EH (cell line): ENCODE measurements at regions not wholly inside any gene's neighbourhood (a gene's known extent, or its start where the extent isn't known, plus 50 kb on each side); places are given as distances from the start of the nearest gene placed in this dataset.

Source experiments
- DNase-seq: peaks from one replicate; pipeline ENCODE4 v3.0.0-alpha.2; 2015; ENCODE audit warnings: low read depth

DNA sequence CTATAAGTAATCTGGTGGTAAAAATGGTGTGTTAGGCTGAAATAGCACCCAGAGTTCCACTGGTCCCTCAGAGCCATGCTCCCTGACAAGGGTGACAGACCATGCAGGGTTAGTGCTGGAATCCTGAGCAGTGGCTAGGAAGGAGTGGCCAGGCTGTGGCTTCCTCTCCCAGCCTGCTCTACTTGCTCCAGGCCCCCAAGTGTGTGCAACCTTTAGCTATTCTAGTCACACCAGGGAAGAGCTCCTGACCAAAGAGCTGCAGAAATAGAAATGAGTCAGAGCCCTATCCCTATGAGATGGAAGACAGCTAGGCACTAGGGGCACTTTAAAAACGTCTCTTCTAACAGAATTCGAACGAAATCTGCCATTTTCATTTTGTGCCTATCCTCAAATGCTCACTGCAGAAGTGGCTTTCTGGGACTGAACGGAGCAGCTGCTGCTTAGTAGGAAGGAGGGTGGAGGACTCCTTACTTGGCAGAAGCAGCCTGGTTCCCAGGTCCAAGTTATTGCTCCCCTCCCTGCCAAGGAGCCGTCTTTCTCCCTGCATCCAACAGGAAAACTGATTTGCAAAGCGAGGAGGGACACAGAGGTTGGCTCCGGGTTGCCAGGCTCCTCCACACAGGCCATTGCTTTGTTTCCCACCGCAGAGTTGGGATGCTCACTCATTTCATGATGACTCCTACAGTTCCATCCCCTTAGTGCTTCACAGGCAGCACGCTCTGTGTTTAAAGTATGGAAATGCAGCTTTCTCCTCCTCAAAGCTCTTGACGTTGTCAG, 754.5 kb downstream of the C6orf118 start:
- DNase-seq, result no peak

GRCh38 chr6:164554226-164554625, 755.2 kb downstream of the C6orf118 start:
- no peak for DNase-seq

GRCh38 chr6:164551706-164552105, 757.7 kb downstream of the C6orf118 start:
- DNase-seq, result no peak

DNA sequence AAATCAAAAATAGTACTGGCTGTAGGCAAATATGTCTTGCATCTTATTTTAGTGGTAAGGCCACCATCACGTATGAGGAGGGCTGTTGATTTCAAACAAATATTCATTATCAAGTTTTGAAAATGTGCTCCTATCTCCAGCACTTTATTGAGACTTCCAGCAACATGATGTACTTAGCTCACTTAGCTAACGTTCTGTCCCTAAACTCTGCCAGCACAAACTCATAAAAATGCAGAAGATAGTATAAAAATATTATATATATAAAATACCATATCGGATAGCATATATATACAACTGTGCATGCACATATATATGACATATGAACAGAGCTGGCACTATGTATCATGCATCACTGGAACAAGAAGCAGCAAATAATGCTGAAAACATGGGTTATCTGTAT, 762.3 kb downstream of the C6orf118 start:
- no peak for DNase-seq

- DNase-seq, result no peak
Measured at GRCh38 chr6:164546263-164546662, 763.1 kb downstream of the C6orf118 start.

DNA sequence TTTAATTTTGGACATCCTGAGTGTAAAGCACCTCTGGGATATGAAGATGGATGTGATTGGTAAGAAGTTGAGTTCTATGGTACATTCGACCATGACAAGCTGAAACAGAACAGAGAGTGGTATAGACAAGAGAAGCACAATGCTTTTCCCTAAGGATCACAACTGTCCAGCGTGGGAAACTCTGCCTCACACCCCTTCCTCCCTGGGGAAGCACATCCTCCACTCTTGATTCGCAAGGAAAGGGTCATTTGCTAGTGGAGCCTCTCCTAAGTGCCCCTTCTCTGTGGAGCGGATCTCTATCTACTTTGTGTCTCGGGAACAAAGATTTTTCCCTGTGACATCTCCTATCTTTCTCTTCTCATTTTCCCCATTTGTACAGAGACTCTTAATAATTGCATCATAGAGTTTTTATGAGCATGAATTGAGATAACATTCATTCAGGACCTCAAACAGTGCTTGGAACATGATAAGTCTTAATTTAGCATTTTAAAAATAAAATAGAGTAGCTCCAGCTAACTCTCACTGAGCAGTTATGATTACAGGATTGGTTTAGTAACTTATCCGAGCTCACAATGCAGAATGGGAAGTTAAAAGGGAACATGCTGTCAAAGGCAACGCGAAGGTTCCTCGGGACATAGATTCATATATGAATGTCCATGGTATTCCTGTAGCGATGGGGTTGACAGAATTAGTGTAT, 775.2 kb downstream of the C6orf118 start:
- DNase-seq, result no peak

DNA sequence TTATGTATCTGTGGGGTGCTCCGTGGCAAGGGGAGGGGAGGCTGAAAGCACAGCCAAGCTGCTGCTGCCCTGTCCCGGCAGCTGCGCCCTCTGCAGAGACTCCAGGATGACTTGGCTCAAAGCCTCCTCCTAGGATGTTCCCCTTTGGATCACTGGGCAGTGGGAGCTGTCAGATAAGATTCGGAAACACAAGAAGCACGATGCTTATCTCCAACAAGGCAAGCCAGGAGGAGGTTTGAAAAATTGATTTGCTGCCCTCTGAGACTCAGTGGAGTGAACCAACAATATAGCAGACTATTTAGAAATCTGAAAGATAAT, 776.4 kb downstream of the C6orf118 start:
- no peak for DNase-seq

GRCh38 chr6:164532198-164533044, 777.0 kb downstream of the C6orf118 start:
- no peak for DNase-seq

DNA sequence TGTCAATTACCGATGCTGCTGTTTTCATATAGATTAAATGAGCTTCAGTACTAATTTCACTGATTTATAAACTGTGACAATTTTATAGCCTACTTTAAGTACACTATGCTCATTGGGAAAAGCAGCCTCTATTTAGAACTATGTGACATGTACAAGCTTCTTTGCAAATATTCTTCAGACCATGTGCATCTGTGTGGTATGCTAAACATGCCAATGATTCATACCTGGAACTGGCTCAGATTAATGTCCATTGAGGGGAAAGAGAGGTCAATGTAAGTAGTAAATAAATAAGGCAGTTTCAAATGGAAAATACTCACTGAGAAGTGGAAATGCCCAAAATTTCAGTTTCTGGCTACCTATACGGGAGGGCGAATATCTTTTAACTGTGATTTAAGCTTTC, 777.7 kb downstream of the C6orf118 start:
- DNase-seq, result no peak

DNA sequence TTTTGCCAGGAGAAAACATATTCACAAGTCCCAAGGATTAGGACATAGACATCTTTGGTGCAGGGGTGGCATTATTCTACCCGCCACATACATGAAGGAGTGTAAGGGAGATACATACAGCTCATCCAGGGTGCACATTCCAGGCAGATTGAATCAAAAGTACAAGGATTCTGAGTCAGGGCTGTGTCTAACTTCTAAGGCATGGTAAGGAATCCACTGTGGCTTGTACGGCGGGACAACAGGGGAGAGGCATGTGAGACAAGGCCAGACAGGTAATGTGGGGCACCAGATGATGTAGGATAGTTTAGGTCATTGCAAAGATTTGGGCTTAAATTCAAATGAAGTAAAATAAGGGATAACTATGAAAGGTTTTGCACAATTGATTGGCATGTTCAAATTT, 780.9 kb downstream of the C6orf118 start:
- no peak for DNase-seq

GRCh38 chr6:164523087-164523654, 786.2 kb downstream of the C6orf118 start:
- no peak for DNase-seq

- no peak for DNase-seq
Measured at GRCh38 chr6:164520916-164521315, 788.5 kb downstream of the C6orf118 start.

GRCh38 chr6:164507206-164507940, 802.0 kb downstream of the C6orf118 start:
- no peak for DNase-seq

- DNase-seq, result no peak
Measured at GRCh38 chr6:164505425-164505824, 804.0 kb downstream of the C6orf118 start.

GRCh38 chr6:164502833-164503232, 806.6 kb downstream of the C6orf118 start:
- DNase-seq, result no peak

GRCh38 chr6:164495882-164496495, 813.4 kb downstream of the C6orf118 start:
- no peak for DNase-seq

DNA sequence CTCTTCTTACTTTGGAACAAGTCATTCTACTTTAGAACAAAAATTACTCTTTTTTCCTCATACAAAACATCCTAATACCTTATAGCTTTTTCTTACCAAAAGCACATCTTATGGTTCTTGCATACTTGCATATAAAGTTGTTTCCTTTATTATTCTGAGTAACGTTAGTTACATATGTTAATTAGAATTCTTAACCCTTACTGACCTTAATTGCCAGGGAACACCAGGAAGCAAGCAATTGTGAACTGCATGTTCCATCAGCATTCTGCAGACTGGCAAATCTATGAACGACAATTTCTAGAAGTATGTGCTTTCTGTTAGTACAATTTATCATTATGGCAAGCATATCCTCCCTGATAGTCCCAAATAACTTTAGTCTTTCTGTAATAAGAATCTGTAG, 831.0 kb downstream of the C6orf118 start:
- no peak for DNase-seq

DNA sequence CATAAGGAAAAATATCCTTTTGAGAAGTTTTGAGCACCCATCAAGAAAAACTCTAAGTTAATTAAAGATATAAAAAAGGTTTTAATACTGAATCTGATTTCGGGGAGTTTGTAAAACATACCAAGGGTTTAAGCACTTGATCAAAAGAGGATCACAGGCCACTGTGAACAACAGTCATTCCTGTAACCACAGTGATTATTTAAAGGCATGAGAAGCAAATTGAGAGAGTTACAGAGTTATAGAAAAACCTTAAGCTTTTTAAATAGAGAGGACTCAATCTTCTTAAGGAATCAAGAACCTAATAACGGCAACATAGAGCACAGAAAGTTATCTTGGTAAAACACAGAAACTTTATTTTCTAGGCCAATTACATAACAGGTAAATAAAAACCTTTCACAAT, 831.6 kb downstream of the C6orf118 start:
- no peak for DNase-seq

GRCh38 chr6:164477101-164477500, 832.3 kb downstream of the C6orf118 start:
- DNase-seq, result no peak

GRCh38 chr6:164469276-164469949, 840.0 kb downstream of the C6orf118 start:
- no peak for DNase-seq

DNA sequence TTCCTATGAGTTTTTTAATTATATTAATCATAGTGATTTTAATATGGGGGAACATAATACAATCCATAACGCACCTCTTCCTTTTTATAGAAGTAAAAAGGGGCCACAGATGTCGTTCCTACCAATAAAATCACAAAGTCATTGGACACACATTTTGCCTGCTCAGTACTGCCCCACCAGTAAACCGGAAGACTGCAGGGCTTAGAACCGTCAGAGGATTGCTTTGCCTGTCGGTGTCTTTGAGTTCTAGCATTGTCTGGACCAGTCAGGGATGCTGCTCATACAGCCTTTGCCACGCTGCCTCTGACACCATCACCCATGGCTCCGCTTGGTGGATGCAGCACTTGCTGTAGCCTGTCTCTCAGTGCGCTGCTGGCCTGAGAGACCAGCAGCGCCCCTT, 853.6 kb downstream of the C6orf118 start:
- DNase-seq, result no peak
